Mesothelial cell of epicardium (in vitro differentiated cells): ENCODE measurements at regions not wholly inside any gene's neighbourhood (a gene's known extent, or its start where the extent isn't known, plus 50 kb on each side); places are given as distances from the start of the nearest gene placed in this dataset.

Source experiments
- DNase-seq, 2 experiments: peaks; one replicate each; pipeline ENCODE4 v3.0.0; 2021; ENCODE audit warnings: low spot score in 2 of 2; ENCODE audit not compliant: unreplicated experiment in 2 of 2
- H3K27ac Mint-ChIP-seq: 2 replicates; pipeline ENCODE4 v1.8.0; 2021; ENCODE audit warnings: mixed read lengths
- H3K27me3 Mint-ChIP-seq: 2 replicates; pipeline ENCODE4 v1.8.0; 2021; ENCODE audit warnings: low read depth, mixed read lengths
- H3K36me3 Mint-ChIP-seq: 2 replicates; pipeline ENCODE4 v1.8.0; 2021; ENCODE audit warnings: mixed read lengths
- H3K4me1 Mint-ChIP-seq: 2 replicates; pipeline ENCODE4 v1.8.0; 2021; ENCODE audit warnings: mixed read lengths
- H3K4me3 Mint-ChIP-seq: 2 replicates; pipeline ENCODE4 v1.8.0; 2021; ENCODE audit warnings: mild to moderate bottlenecking, moderate library complexity, mixed read lengths
- H3K9me3 Mint-ChIP-seq: 2 replicates; pipeline ENCODE4 v1.8.0; 2021; ENCODE audit warnings: mixed read lengths
- TF ChIP-seq, protein P1 (sequence below): fragments of 200-600 bp; sonication (generic); IDR thresholded peaks from one replicate; pipeline ENCODE4 v1.5.0; 2021; ENCODE audit warnings: antibody characterized with exemption; ENCODE audit not compliant: unreplicated experiment

DNA sequence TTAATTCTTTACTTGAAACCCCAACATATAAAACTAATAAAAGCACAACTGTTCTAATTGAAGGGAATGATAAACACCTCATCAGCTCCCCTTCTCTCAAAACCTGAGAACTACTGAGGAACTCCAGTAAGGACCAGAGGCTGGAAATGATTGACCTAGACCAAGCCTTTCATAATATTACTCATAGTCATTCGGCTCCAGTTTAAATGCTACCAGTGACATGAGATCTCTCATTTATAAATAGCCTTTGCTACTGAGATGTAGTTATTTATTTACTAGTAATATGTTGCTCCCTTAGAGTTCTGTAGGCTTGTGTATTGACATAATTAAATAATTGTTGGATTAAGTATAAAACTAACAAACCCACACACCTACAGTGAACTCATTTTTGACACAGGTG lies 209.8 kb upstream of the PRMT6 start:
- no peaks in the 10 kb centered on the region for H3K9me3 Mint-ChIP-seq
- TF ChIP-seq, protein P1, sequence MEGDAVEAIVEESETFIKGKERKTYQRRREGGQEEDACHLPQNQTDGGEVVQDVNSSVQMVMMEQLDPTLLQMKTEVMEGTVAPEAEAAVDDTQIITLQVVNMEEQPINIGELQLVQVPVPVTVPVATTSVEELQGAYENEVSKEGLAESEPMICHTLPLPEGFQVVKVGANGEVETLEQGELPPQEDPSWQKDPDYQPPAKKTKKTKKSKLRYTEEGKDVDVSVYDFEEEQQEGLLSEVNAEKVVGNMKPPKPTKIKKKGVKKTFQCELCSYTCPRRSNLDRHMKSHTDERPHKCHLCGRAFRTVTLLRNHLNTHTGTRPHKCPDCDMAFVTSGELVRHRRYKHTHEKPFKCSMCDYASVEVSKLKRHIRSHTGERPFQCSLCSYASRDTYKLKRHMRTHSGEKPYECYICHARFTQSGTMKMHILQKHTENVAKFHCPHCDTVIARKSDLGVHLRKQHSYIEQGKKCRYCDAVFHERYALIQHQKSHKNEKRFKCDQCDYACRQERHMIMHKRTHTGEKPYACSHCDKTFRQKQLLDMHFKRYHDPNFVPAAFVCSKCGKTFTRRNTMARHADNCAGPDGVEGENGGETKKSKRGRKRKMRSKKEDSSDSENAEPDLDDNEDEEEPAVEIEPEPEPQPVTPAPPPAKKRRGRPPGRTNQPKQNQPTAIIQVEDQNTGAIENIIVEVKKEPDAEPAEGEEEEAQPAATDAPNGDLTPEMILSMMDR, result no peak
- H3K4me3 Mint-ChIP-seq, result no peak overlapping the region
- peaks cover 9% of the 10 kb centered on the region for H3K27me3 Mint-ChIP-seq
- H3K4me1 Mint-ChIP-seq, result no peaks in the 10 kb centered on the region
- no peak for DNase-seq
- H3K36me3 Mint-ChIP-seq, result no peaks in the 10 kb centered on the region
- H3K27ac Mint-ChIP-seq, result no peak overlapping the region

DNA sequence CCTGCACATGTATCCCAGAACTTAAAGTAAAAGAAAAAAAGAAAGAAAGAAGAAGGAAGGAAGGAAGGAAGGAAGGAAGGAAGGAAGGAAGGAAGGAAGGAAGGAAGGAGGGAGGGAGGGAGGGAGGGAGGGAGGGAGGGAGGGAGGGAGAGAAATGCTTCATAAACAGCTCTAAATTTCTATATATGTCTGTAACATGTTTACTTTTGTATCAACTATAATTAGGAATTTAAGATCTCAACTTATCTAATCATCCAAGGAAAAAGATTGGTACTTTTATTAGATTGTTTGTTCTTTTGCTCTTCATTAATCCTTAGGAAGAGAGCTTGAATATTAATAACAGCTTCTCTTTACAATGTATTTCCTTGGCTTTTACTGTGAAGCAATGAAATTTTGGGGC lies 195.4 kb upstream of the PRMT6 start:
- Mint-ChIP-seq H3K27ac (no peak overlapping the region), H3K36me3 (no peaks in the 10 kb centered on the region), H3K9me3 (peaks cover 17% of the 10 kb centered on the region), H3K4me1 (no peaks in the 10 kb centered on the region), H3K27me3 (no peaks in the 10 kb centered on the region), H3K4me3 (no peak overlapping the region)
- TF ChIP-seq, protein P1, result no peak
- no peak for DNase-seq

DNA sequence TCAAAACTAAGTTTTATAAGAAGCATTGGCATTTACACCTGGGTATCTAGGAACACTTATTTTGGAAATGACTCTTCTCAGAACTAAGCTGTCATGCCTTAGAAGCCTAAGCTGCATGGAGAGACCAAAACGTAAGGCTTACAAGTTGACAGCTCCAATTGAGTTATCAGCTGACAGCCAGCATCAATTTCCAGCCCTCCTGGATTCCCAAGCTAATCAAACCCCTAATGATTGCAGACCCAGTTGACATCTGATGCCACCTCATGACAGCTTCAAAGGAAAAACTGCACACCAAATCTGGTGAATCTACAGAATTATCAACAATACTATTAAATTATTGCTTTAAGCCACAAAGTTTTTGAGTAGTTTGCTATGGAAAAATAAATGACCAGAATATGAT lies 187.6 kb upstream of the PRMT6 start:
- no peaks in the 10 kb centered on the region for H3K36me3 Mint-ChIP-seq
- no peak overlapping the region for H3K27ac Mint-ChIP-seq
- no peaks in the 10 kb centered on the region for H3K4me1 Mint-ChIP-seq
- H3K4me3 Mint-ChIP-seq, result no peak overlapping the region
- TF ChIP-seq, protein P1, result no peak
- no peaks in the 10 kb centered on the region for H3K27me3 Mint-ChIP-seq
- DNase-seq, result no peak
- peaks cover 35% of the 10 kb centered on the region for H3K9me3 Mint-ChIP-seq

DNA sequence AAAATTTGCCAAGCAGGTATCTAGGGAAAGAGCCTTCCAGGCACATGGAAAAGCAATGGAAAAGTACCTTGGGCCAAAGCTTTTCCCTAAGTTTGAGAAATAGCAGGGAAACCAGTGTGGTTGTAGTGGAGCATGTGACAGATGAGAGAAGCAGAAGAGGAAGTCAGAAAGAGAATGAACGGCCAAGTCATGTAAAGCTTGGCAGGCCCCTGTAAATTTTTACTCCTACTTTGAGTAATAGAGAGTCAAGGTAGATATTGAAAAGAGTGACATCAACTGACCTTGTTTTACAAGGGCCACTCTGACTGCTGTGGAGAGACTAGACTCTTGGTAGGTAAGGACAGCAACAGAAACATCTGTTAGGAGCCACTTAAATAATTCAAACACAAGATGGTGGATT lies 180.9 kb upstream of the PRMT6 start:
- no peaks in the 10 kb centered on the region for H3K4me1 Mint-ChIP-seq
- no peak overlapping the region for H3K4me3 Mint-ChIP-seq
- no peaks in the 10 kb centered on the region for H3K27me3 Mint-ChIP-seq
- no peak for DNase-seq
- TF ChIP-seq, protein P1, result no peak
- no peak overlapping the region for H3K27ac Mint-ChIP-seq
- H3K9me3 Mint-ChIP-seq, result peaks cover 23% of the 10 kb centered on the region
- no peaks in the 10 kb centered on the region for H3K36me3 Mint-ChIP-seq

DNA sequence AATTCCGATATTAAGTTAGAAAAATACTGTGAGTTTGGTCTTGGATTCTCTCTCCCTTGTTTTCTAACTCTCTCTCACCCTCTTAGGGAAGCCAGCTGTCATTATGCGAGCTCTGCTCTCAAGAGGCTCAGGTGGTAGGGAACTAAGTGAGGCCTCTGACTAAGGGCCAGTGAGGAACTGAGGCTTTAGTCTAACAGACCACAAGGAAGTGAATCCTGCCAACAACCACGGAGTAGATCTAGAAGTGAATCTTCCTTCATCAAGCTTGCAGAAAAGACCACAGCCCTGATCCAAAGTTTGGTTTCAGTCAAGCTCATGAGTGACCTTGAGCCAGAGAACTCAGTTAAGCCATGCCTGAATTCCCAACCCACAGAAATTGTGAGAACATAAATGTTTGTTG lies 180.1 kb upstream of the PRMT6 start:
- Mint-ChIP-seq H3K9me3 (peaks cover 17% of the 10 kb centered on the region), H3K4me3 (no peak overlapping the region), H3K36me3 (no peaks in the 10 kb centered on the region), H3K27ac (no peak overlapping the region), H3K4me1 (no peaks in the 10 kb centered on the region), H3K27me3 (no peaks in the 10 kb centered on the region)
- DNase-seq, result no peak
- TF ChIP-seq, protein P1, result no peak

DNA sequence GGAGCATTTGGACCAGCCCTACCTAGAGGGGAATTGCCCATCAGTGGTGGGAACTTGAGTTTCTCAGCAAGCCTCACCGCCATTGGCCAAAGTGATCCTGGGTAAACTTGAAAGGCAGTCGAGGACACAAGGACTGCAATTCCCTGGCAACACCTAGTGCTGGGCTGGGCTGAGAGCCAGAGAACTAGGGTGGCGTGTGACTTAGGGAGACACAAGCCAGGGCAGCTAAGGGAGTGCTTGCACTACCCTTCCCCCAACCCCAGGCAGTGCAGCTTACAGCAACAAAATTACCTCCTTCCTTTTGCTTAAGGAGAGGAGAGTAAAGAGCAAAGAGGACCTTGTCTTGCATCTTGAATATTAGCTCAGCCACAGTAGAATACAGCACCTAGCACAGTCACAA lies 176.9 kb upstream of the PRMT6 start:
- no peak for DNase-seq
- Mint-ChIP-seq H3K27ac (no peak overlapping the region), H3K27me3 (no peaks in the 10 kb centered on the region), H3K9me3 (no peaks in the 10 kb centered on the region), H3K4me3 (no peak overlapping the region), H3K36me3 (no peaks in the 10 kb centered on the region), H3K4me1 (no peaks in the 10 kb centered on the region)
- TF ChIP-seq, protein P1, result no peak
